SK-N-SH treated with all-trans-retinoic acid at 6 μM for 48 hours (cell line): ENCODE measurements at regions not wholly inside any gene's neighbourhood (a gene's known extent, or its start where the extent isn't known, plus 50 kb on each side); places are given as distances from the start of the nearest gene placed in this dataset.

ENCODE experiments used
- ATAC-seq: fragments of 200-7000 bp; cut with Tn5 transposase; 3 replicates; pipeline ENCODE4 v1.9.1; 2020; ENCODE audit warnings: mild to moderate bottlenecking, moderate library complexity
- ARNTL ChIP-seq: fragments of 450-650 bp; formaldehyde crosslinking; IDR thresholded peaks from 2 replicates; pipeline ENCODE4 v1.5.0; 2020; ENCODE audit warnings: low read depth, mild to moderate bottlenecking, moderate library complexity, borderline replicate concordance
- CSDC2 ChIP-seq: fragments of 250-450 bp; sonication (Bioruptor Pico); IDR thresholded peaks from 2 replicates; pipeline ENCODE4 v1.5.0; 2020; ENCODE audit warnings: mild to moderate bottlenecking, moderate library complexity
- ESRRG ChIP-seq: fragments of 250-450 bp; sonication (Bioruptor Pico); IDR thresholded peaks from 2 replicates; pipeline ENCODE4 v1.6.1; 2021; ENCODE audit warnings: mild to moderate bottlenecking
- GLIS3 ChIP-seq: fragments of 250-450 bp; sonication (Bioruptor Pico); IDR thresholded peaks from 2 replicates; pipeline ENCODE4 v1.5.0; 2020; ENCODE audit warnings: mild to moderate bottlenecking, moderate library complexity
- ISL1 ChIP-seq: fragments of 250-450 bp; sonication (Bioruptor Pico); IDR thresholded peaks from 2 replicates; pipeline ENCODE4 v2.1.2; 2022; ENCODE audit warnings: mild to moderate bottlenecking, moderate library complexity
- OSR1 ChIP-seq: fragments of 250-450 bp; sonication (Bioruptor Pico); IDR thresholded peaks from 2 replicates; pipeline ENCODE4 v1.8.0; 2022; ENCODE audit warnings: moderate library complexity, mild to moderate bottlenecking, inconsistent platforms
- POU6F1 ChIP-seq: fragments of 250-450 bp; sonication (Bioruptor Pico); IDR thresholded peaks from 2 replicates; pipeline ENCODE4 v1.8.0; 2021; ENCODE audit warnings: low read depth, mild to moderate bottlenecking, moderate library complexity, borderline replicate concordance
- RARB ChIP-seq: fragments of 250-450 bp; sonication (Bioruptor Pico); IDR thresholded peaks from 2 replicates; pipeline ENCODE4 v1.8.0; 2021; ENCODE audit warnings: mild to moderate bottlenecking, moderate library complexity
- SNAI2 ChIP-seq: fragments of 250-450 bp; sonication (Bioruptor Pico); IDR thresholded peaks from 2 replicates; pipeline ENCODE4 v1.5.0; 2020; ENCODE audit warnings: mild to moderate bottlenecking, moderate library complexity
- TCF4 ChIP-seq: fragments of 250-450 bp; sonication (Bioruptor Pico); IDR thresholded peaks from 2 replicates; pipeline ENCODE4 v1.8.0; 2021; ENCODE audit warnings: mild to moderate bottlenecking, moderate library complexity, borderline replicate concordance
- ZC3H10 ChIP-seq: fragments of 250-450 bp; sonication (Bioruptor Pico); IDR thresholded peaks from 2 replicates; pipeline ENCODE4 v1.5.1; 2021; ENCODE audit warnings: mild to moderate bottlenecking, moderate library complexity
- ZFP3 ChIP-seq: fragments of 250-450 bp; sonication (Bioruptor Pico); IDR thresholded peaks from 2 replicates; pipeline ENCODE4 v1.5.0; 2020; ENCODE audit warnings: mild to moderate bottlenecking, moderate library complexity
- ZFP30 ChIP-seq: fragments of 450-650 bp; formaldehyde crosslinking; IDR thresholded peaks from 2 replicates; pipeline ENCODE4 v1.5.0; 2022; ENCODE audit warnings: mild to moderate bottlenecking, moderate library complexity
- ZNF565 ChIP-seq: fragments of 450-650 bp; formaldehyde crosslinking; conservative IDR thresholded peaks from 2 replicates; pipeline ENCODE4 v1.5.0; 2020; ENCODE audit warnings: low read depth, mild to moderate bottlenecking, moderate library complexity
- ZNF70 ChIP-seq: fragments of 450-650 bp; formaldehyde crosslinking; IDR thresholded peaks from 2 replicates; pipeline ENCODE4 v1.5.0; 2020; ENCODE audit warnings: mild to moderate bottlenecking, moderate library complexity
- ZNF8 ChIP-seq: fragments of 450-650 bp; formaldehyde crosslinking; IDR thresholded peaks from 2 replicates; pipeline ENCODE4 v1.5.0; 2020; ENCODE audit warnings: mild to moderate bottlenecking, moderate library complexity
- TF ChIP-seq, protein P1 (sequence below): fragments of 250-450 bp; sonication (Bioruptor Pico); IDR thresholded peaks from 2 replicates; pipeline ENCODE4 v1.5.0; 2020; ENCODE audit warnings: mild to moderate bottlenecking, moderate library complexity
- TF ChIP-seq, protein P2 (sequence below): fragments of 250-450 bp; sonication (Bioruptor Pico); IDR thresholded peaks from 2 replicates; pipeline ENCODE4 v1.8.0; 2020; ENCODE audit warnings: mild to moderate bottlenecking, moderate library complexity, borderline replicate concordance
- TF ChIP-seq, protein P3 (sequence below): fragments of 250-450 bp; sonication (Bioruptor Pico); IDR thresholded peaks from 2 replicates; pipeline ENCODE4 v1.5.1; 2020; ENCODE audit warnings: low read depth, mild to moderate bottlenecking, moderate library complexity
- TF ChIP-seq, protein P4 (sequence below): fragments of 250-450 bp; sonication (Bioruptor Pico); IDR thresholded peaks from 2 replicates; pipeline ENCODE4 v1.5.1; 2021; ENCODE audit warnings: mild to moderate bottlenecking, moderate library complexity

DNA sequence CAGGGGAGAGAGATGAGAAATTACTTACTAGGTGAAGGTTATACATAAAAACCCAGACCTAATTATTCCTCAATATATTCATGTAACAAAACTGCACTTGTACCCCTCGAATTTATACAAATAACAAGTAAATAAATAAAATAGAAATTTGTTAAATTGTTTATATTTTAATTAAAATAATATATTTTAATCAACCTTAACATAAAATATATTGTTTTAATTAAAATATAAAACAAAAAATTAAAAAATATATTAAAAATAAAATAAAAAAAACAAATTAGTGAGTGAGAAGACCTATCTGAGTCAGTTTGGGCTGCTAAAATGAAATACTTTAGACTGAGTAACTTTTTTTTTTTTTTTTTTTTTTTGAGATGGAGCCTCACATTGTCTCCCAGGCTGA is 87.4 kb upstream of the PCDH7 start (continued):
- TF ChIP-seq ISL1 (CRISPR knock-in tag): no peak
- TF ChIP-seq SNAI2: no peak
- TF ChIP-seq, all 23 proteins: peak for 0

DNA sequence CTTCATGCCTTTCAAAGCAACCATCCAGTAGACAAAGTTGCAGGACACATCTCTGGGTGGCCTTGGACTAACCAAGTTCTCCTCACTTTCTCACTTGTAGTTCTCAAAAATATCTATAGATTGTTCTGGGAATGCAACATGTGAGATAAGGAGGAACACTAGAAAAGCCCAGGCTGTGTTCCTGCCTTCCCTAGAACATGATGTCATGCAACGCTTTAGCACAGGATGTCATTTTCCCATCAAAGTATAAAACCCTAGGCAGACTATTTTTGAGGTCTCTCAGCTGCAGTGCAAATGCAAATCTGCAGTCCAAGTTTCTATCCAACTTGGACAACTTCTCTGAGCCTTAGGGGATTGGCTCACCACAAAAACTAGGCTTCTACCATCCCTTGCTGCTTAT is 78.8 kb upstream of the PCDH7 start:
- no peak for TF ChIP-seq ZC3H10
- TF ChIP-seq, protein P1, sequence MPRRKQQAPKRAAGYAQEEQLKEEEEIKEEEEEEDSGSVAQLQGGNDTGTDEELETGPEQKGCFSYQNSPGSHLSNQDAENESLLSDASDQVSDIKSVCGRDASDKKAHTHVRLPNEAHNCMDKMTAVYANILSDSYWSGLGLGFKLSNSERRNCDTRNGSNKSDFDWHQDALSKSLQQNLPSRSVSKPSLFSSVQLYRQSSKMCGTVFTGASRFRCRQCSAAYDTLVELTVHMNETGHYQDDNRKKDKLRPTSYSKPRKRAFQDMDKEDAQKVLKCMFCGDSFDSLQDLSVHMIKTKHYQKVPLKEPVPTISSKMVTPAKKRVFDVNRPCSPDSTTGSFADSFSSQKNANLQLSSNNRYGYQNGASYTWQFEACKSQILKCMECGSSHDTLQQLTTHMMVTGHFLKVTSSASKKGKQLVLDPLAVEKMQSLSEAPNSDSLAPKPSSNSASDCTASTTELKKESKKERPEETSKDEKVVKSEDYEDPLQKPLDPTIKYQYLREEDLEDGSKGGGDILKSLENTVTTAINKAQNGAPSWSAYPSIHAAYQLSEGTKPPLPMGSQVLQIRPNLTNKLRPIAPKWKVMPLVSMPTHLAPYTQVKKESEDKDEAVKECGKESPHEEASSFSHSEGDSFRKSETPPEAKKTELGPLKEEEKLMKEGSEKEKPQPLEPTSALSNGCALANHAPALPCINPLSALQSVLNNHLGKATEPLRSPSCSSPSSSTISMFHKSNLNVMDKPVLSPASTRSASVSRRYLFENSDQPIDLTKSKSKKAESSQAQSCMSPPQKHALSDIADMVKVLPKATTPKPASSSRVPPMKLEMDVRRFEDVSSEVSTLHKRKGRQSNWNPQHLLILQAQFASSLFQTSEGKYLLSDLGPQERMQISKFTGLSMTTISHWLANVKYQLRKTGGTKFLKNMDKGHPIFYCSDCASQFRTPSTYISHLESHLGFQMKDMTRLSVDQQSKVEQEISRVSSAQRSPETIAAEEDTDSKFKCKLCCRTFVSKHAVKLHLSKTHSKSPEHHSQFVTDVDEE: no peak
- TF ChIP-seq ZNF565 (CRISPR knock-in tag): no peak
- TF ChIP-seq, protein P2, sequence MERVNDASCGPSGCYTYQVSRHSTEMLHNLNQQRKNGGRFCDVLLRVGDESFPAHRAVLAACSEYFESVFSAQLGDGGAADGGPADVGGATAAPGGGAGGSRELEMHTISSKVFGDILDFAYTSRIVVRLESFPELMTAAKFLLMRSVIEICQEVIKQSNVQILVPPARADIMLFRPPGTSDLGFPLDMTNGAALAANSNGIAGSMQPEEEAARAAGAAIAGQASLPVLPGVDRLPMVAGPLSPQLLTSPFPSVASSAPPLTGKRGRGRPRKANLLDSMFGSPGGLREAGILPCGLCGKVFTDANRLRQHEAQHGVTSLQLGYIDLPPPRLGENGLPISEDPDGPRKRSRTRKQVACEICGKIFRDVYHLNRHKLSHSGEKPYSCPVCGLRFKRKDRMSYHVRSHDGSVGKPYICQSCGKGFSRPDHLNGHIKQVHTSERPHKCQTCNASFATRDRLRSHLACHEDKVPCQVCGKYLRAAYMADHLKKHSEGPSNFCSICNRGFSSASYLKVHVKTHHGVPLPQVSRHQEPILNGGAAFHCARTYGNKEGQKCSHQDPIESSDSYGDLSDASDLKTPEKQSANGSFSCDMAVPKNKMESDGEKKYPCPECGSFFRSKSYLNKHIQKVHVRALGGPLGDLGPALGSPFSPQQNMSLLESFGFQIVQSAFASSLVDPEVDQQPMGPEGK: no peak
- no peak for TF ChIP-seq ZFP3 (CRISPR knock-in tag)
- TF ChIP-seq ZNF70 (CRISPR knock-in tag): no peak
- TF ChIP-seq ZNF8 (CRISPR knock-in tag): no peak
- TF ChIP-seq, protein P3, sequence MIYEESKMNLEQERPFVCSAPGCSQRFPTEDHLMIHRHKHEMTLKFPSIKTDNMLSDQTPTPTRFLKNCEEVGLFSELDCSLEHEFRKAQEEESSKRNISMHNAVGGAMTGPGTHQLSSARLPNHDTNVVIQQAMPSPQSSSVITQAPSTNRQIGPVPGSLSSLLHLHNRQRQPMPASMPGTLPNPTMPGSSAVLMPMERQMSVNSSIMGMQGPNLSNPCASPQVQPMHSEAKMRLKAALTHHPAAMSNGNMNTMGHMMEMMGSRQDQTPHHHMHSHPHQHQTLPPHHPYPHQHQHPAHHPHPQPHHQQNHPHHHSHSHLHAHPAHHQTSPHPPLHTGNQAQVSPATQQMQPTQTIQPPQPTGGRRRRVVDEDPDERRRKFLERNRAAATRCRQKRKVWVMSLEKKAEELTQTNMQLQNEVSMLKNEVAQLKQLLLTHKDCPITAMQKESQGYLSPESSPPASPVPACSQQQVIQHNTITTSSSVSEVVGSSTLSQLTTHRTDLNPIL (CRISPR knock-in tag): no peak
- no peak for TF ChIP-seq GLIS3 (CRISPR knock-in tag)
- no peak for TF ChIP-seq ESRRG (CRISPR knock-in tag)
- no peak for TF ChIP-seq CSDC2 (CRISPR knock-in tag)
- no peak for TF ChIP-seq SNAI2
- TF ChIP-seq TCF4 (CRISPR knock-in tag): no peak
- ATAC-seq: no peak

DNA sequence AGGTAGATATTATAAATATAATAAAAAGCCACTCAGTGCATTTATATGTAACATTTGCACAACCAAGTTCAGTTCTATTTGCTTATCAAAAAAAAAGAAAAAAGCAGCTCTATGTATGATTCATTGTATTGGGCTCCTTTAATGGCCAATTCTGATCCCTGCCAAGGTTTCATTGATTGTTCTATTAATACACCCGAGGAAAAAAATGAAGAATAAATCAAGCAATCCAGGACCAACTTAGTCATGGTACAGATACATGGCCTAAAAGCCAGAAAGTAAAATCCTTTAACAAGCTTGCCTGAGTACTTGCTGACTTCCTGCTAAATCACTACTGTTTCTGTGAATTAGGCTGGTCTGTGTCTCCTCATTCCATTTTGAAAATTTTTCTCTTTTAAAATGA is 77.6 kb upstream of the PCDH7 start:
- no peak for ATAC-seq
- TF ChIP-seq ZC3H10: no peak
- TF ChIP-seq TCF4 (CRISPR knock-in tag): no peak
- no peak for TF ChIP-seq OSR1 (CRISPR knock-in tag)
- no peak for TF ChIP-seq POU6F1
- TF ChIP-seq RARB (CRISPR knock-in tag): no peak
- TF ChIP-seq ARNTL (CRISPR knock-in tag): no peak
- TF ChIP-seq ZNF8 (CRISPR knock-in tag): no peak
- TF ChIP-seq ZNF70 (CRISPR knock-in tag): no peak
- TF ChIP-seq ZFP3 (CRISPR knock-in tag): no peak
- TF ChIP-seq, protein P4, sequence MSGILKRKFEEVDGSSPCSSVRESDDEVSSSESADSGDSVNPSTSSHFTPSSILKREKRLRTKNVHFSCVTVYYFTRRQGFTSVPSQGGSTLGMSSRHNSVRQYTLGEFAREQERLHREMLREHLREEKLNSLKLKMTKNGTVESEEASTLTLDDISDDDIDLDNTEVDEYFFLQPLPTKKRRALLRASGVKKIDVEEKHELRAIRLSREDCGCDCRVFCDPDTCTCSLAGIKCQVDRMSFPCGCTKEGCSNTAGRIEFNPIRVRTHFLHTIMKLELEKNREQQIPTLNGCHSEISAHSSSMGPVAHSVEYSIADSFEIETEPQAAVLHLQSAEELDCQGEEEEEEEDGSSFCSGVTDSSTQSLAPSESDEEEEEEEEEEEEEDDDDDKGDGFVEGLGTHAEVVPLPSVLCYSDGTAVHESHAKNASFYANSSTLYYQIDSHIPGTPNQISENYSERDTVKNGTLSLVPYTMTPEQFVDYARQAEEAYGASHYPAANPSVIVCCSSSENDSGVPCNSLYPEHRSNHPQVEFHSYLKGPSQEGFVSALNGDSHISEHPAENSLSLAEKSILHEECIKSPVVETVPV (CRISPR knock-in tag): no peak
- TF ChIP-seq ZFP30 (CRISPR knock-in tag): no peak
- TF ChIP-seq, protein P2: no peak
